Fibroblast of pulmonary artery (primary cell): ENCODE measurements at regions not wholly inside any gene's neighbourhood (a gene's known extent, or its start where the extent isn't known, plus 50 kb on each side); places are given as distances from the start of the nearest gene placed in this dataset.

Source experiments
- DNase-seq: peaks from one replicate; pipeline ENCODE4 v3.0.0-alpha.2; 2010; ENCODE audit warnings: low read depth
- H3K4me3 ChIP-seq: replicated peaks from 2 replicates; pipeline ENCODE4 v1.5.1; 2011; ENCODE audit warnings: low read depth, mild to moderate bottlenecking, control low read depth, low read length, moderate library complexity
- CTCF ChIP-seq: IDR thresholded peaks from 2 replicates; pipeline ENCODE4 v1.5.1; 2011; ENCODE audit warnings: mild to moderate bottlenecking, control low read depth, low read length, inconsistent platforms; ENCODE audit errors: missing control alignments

- H3K4me3 ChIP-seq: no peak overlapping the region
These were observed 591.6 kb upstream of the PFKP start for GRCh38 chr10:2475711-2476217.

GRCh38 chr10:2471811-2472210, 595.5 kb upstream of the PFKP start:
- no peak overlapping the region for H3K4me3 ChIP-seq
- no peak for TF ChIP-seq CTCF
- no peak for DNase-seq

More at GRCh38 chr10:2475711-2476217, 591.6 kb upstream of the PFKP start:
- TF ChIP-seq CTCF: no peak
- DNase-seq: no peak

GRCh38 chr10:2469802-2470201, 597.5 kb upstream of the PFKP start:
- no peak for DNase-seq
- no peak for TF ChIP-seq CTCF
- no peak overlapping the region for H3K4me3 ChIP-seq

- no peak for TF ChIP-seq CTCF
- DNase-seq: no peak
- no peak overlapping the region for H3K4me3 ChIP-seq
These were observed 602.9 kb upstream of the PFKP start for GRCh38 chr10:2464483-2464882.

GRCh38 chr10:2463316-2463715, 604.0 kb upstream of the PFKP start:
- no peak overlapping the region for H3K4me3 ChIP-seq
- no peak for DNase-seq
- no peak for TF ChIP-seq CTCF

GRCh38 chr10:2462581-2462980, 604.8 kb upstream of the PFKP start:
- H3K4me3 ChIP-seq: no peak overlapping the region
- DNase-seq: no peak
- TF ChIP-seq CTCF: no peak

- no peak for TF ChIP-seq CTCF
- no peak for DNase-seq
- H3K4me3 ChIP-seq: no peak overlapping the region
These were observed 606.5 kb upstream of the PFKP start for GRCh38 chr10:2460812-2461211.
